ENCODE measurements at regions not wholly inside any gene's neighbourhood (a gene's known extent, or its start where the extent isn't known, plus 50 kb on each side); places are given as distances from the start of the nearest gene placed in this dataset.

DNA sequence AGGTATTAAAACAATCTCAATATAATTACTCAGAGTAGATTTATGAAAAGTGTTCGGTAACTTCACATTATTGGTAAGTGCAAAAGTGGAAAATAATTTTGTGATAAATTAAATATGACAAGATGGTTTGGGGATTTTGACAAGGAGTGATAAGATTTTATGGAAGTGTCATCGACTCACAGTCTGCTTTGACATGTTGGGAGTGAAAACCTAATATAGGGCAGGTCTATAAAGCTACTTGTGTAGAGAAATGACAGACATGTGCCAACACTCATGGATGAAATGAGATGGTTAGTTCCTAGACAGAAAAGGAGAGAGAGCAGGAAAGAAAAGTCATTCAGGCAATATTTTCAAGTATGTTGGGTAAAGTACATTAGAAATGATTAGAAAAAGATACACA is 456.8 kb downstream of the TRAM1L1 start:
- TF ChIP-seq ZKSCAN8 (CRISPR knock-in tag; IDR thresholded peaks at IDR 0.05; ENCODE audit: borderline replicate concordance): no peak
- no peak for TF ChIP-seq RELA (CRISPR knock-in tag; IDR thresholded peaks at IDR 0.05)
- no peak for TF ChIP-seq KDM1A (CRISPR knock-in tag; IDR thresholded peaks at IDR 0.05)

Data from HepG2 (cell line).